ENCODE measurements at regions not wholly inside any gene's neighbourhood (a gene's known extent, or its start where the extent isn't known, plus 50 kb on each side); places are given as distances from the start of the nearest gene placed in this dataset.

- DNase-seq, result no peak
Observed at GRCh38 chr5:96058084-96058483, 96.4 kb upstream of the ELL2 start.

- DNase-seq, result no peak
Observed at GRCh38 chr5:96054311-96055030, 92.8 kb upstream of the ELL2 start.

DNA sequence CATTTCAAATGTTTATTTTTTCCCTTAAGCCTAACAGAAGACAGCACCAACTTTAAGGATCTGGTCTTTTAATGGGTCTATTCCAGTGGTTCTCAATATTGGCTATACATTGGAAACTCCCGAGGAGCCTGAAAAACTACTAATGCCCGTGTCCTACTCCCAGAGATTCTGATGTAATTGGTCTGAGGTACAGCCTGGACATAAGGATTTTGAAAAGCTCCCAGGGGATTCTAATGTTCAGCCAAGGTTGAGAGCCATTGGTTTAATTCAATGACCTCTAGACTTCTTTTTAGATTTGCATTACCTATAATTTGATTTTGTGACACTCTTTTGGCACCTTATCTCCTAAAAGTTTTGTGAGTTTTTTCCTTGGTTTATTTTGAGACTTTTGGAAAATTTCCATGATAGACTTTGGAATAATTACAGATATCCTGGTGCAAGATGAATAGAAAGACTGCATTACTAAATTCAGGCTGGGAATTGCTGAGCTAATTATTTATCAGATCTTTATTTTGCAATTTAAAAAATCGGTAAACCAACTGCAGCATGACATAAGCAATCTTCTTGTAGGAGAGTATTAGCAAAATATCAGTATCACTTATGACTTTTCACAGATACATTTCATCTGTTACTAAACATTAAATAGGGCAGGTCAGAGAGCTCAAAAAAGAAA is 91.5 kb upstream of the ELL2 start:
- no peak for DNase-seq

GRCh38 chr5:96052374-96052773 is 90.7 kb upstream of the ELL2 start:
- no peak for DNase-seq

GRCh38 chr5:96051401-96051830 is 89.8 kb upstream of the ELL2 start:
- no peak for DNase-seq

- no peak for DNase-seq
Observed at GRCh38 chr5:96050273-96050880, 88.7 kb upstream of the ELL2 start.

DNA sequence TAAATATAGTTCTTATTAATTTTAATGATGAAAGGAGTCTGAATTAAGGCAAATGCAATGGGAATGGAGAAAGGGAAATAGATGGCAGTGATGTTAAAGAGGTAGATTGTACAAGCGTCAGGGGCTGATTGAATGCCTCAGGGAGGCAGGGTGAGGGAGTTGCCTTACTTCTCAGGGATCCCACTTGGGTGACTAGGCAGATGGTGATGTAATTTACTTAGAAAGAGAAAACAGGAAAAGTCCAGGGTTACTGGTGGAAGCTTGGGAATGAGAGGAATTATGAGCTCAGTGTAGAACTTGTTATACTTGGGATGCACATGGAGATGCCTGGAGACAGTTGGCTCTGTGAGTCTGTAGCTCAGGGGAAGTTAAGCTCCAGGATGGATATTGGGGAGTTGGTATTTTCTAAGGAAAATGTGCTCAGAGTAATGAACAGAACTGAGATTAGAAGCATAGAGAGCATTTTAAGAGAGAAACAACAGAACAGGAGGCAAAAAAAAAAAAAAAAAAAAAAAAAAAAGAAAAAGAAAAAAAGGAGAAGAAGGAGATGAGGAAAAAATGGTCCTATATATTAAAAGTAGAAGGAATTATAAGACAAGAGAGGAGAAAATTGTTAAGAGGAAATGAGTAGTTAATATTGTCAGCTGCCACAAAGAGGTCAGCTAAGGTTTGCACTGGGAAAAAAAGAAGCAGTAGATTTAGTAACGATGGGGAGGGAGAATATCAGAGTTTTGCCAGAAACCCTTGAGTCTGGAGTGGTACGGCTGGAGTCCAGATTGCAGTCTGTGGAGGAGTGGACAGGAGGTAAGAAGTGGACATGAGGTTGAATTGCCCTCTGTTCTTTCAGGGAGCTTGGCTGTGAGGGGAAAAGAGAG is 88.0 kb upstream of the ELL2 start:
- DNase-seq, result no peak

- no peak for DNase-seq
Observed at GRCh38 chr5:96048763-96049162, 87.1 kb upstream of the ELL2 start.

DNA sequence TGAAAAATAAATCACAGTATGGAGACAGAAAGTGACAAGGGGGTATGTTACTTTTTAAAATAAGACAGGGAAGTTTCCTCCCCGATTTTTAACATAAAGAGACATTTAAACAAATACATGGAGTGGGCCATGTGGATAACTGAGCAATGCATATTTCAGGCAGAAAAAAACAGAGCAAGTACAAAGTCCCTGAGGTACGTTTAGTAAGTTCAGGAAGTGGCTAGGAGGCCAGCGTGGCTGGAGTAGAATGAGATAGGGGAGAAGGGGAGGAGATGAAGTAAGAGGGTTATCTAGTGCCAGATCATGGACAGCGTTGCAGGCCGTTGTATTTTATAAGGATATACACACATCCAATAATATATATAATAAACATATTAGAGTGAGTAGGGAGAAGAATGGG is 84.2 kb upstream of the ELL2 start:
- no peak for DNase-seq

DNA sequence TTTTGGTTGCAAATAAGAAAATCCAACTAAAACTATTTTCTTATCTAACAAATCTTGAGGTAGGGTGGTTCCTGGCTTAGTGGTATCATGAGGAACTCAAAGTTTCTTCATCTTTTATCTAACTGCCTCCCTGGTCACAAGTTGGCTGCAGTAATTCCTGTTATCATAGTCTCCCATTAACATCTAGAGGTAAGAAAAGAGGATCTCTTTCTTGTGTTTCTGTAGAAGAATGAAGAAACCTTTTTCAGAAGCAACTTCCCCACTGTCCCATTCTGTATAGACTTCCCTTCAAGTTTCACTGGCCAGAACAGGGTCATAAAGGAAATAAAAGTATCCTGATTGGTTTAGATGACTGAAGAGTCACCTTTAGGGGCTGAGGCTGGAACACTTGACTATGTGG is 81.8 kb upstream of the ELL2 start:
- no peak for DNase-seq

DNA sequence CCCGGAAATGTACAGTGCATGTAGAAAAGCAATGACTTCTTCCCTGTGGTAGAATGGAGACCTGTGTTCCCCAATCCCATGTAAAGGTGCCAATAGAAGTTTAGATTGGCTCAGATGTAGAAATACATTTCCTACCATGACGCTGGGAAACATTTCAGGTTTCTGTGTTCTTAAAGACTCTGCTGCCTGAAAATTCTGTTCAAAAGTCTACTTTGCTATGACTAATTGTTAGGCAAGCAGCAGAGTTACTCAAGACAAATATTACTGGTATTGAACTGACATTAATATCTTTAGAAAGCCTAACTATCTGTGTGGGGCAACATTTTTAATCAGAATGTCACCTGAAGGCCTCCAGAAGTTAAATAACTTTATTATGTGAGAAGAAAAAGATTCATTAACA is 75.5 kb upstream of the ELL2 start:
- no peak for DNase-seq

DNA sequence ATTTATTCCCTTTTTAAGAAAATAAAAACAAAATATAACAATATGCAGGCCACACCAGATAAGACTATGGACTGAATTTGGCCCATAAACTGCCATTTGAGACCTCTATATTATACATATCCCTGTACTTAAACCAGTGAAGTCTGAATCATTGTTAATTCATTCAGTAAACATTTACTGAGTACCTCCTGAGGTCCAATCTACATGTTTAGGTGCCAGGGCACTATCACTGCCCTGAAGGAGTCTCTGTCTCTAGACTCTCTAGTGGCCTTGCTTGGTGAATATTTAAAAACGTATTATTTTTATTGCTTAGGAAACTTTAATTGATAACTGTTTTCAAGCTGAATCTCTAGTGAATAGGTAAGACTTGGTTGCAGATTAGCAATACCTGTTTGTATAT is 74.7 kb upstream of the ELL2 start:
- DNase-seq, result no peak

DNA sequence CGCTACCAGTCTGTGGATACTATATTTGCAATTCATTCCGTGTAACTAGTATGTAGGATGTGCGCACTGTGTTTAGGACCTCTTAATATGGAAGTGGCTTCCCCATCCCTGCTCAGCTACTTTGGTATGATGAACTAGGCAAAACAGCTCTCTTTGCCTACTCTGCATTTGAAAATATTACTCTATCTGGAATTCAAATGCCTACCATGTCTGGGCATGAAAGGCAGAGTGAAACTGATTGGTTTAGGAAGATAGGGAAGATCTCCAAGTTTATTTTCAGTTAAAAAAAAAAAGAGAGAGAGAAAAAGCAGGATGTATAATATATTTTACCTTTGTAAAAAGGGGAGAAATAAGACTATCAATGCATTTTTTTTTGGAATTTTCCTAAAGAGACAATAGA is 74.1 kb upstream of the ELL2 start:
- no peak for DNase-seq

DNA sequence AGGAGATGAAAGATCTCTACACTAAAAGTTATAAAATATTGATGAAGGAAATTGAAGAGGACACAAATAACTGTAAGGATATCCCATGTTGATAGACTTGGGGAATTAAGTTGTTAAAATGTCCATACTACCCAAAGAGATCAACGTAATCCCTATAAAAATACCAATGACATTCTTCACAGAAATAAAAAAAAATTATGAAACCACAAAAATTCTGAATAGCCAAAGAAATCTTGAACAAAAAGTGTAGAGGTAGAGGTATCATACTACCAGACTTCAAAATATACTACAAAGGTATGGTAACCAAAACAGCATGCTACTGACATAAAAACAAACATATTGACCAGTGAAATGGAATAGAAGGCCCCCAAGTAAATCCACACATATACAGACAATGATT is 71.5 kb upstream of the ELL2 start:
- no peak for DNase-seq

DNA sequence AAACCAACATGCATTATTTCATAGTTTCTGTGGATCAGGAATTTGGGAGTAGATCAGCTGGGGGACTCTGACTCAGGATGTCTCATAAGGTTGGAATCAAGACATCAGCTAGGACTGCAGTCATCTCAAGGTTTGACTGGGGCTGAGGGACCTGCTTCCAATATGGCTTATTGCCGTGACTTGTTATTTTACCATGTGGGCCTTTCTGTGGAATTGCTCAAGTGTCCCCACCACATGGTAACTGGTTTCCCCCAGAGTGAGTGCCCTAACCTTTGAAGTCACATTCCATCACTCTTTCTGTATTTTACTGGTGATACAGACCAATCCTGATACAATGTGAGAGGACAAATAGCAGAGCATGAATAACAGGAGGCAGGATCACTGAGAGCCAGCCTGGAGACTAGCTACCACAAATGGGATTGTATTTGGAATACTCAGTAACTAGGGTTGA is 70.2 kb upstream of the ELL2 start:
- no peak for DNase-seq

GRCh38 chr5:96031180-96031579 is 69.5 kb upstream of the ELL2 start:
- DNase-seq, result no peak

DNA sequence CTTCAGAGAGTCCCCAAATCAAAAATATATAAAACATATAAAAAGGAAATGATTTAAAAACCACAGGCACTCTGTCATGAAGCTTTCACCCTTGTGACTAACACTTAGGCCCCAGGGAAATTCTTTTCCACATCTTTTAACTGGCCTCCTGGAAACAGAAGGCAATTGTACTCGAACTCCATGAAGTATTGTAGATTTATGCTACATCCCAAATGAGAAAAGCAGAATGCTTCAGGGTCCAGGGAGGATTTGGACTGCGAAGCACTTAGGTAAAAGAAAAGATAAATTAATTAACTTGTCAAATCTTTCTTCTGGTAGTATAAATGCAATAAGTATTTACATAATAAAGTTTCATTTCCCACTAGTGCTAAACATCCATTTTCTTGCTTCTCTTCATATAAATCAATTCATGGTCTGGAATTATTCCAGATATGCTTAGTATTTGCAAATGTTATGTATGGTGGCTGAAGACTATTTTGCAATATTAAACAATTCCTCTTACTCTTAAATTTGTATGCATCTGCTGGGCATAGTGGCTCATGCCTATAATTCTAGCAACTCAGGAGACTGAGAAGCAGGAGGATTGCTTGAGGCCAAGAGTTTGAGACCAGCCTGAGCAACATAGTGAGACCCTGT is 64.9 kb upstream of the ELL2 start:
- DNase-seq, result no peak

DNA sequence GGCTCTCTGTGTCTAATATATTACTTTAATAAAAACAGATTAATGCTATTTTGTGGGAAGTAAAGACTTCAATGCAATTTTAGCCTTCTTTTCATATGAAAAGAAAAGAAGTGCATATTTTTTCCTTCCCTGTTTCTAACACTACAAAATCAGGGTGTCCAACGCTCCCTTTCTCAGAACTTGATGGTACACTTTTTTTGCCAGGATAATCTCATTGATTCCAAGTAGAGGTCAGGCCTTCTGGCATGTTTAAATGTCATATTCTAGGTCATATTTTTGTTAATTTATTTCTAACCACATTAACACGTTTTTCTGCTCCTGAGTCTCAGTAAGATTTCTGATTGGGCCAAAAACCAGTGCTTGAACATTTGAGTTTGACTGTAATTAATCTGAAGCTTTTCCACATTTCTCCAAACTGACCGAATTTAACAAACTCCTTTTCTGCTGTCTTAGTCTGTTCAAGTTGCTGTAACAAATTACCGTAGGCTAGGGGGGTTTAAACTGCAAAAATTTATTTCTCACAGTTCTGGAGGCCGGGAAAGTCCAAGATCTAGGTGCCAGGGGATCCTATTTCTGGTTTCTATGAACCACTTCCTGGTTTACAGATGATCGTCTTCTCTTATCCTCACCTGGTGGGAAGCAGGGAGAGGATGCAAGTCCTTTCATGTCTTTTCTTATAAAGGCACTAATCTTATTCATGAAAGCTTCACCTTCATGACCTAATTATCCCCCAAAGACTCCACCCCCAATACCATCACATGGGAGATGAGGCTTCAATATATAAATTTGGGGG is 63.2 kb upstream of the ELL2 start:
- no peak for DNase-seq

GRCh38 chr5:96023518-96023917 is 61.9 kb upstream of the ELL2 start:
- DNase-seq, result no peak

GRCh38 chr5:96022971-96023370 is 61.3 kb upstream of the ELL2 start:
- DNase-seq, result no peak

DNA sequence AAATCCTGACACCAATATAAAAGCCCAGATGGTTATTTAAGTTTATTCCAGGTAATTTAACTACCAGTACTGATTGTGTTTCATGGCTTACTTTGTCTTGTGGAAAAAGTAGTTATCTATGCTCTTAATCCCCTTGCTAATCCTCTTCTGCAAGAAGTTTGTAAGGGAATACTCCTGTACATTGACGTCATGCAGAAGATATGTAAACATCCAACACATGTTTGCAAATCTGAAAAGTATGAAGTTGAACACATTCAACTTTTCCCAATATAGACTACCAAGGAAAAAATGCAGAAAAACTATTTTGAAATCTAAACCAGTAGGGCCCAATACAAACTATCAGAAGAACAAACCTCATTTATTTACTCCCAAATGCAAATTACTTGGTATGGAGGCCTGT is 56.3 kb upstream of the ELL2 start:
- no peak for DNase-seq

GRCh38 chr5:96016216-96016615 is 54.6 kb upstream of the ELL2 start:
- DNase-seq, result no peak
